Caco-2 (cell line): ENCODE measurements at regions not wholly inside any gene's neighbourhood (a gene's known extent, or its start where the extent isn't known, plus 50 kb on each side); places are given as distances from the start of the nearest gene placed in this dataset.

Experiments used
- BruUV-seq: library from RNA; stranded (reverse); fragments of 400-500 nt; replicated peaks from 2 replicates; lab custom pipeline; 2021; lab: Mats Ljungman, UMichigan
- CTCF ChIA-PET: fragments of 300-600 bp; sonication (Branson Sonifier 250); formaldehyde crosslinking; loops from one replicate; lab custom pipeline; 2022; ENCODE audit warnings: antibody characterized with exemption; lab: Charles Lee
- POLR2A ChIA-PET: fragments of 300-600 bp; sonication (Branson Sonifier 250); formaldehyde crosslinking; loops from one replicate; lab custom pipeline; 2022; ENCODE audit warnings: antibody characterized with exemption; lab: Charles Lee
- DNase-seq, 2 experiments: peaks; one replicate each; pipeline versions ENCODE4 v3.0.0 to v3.0.0-alpha.2; 2020 to 2022
- H3K27me3 ChIP-seq: replicated peaks from 2 replicates; pipeline ENCODE4 v1.6.0; 2011; ENCODE audit warnings: low read length; ENCODE audit not compliant: control insufficient read depth, insufficient read depth
- H3K36me3 ChIP-seq: 2 replicates; pipeline ENCODE4 v1.5.1; 2011; ENCODE audit warnings: low read length; ENCODE audit not compliant: control insufficient read depth, insufficient read depth
- H3K4me1 ChIP-seq: fragments of 250-450 bp; sonication (Bioruptor Pico); 2 replicates; pipeline ENCODE4 v1.5.1; 2020; ENCODE audit warnings: mild to moderate bottlenecking
- H3K4me3 ChIP-seq: 2 replicates; pipeline ENCODE4 v1.5.1; 2011; ENCODE audit warnings: low read depth, mild to moderate bottlenecking, control low read depth, low read length
- H3K9me3 ChIP-seq: fragments of 250-450 bp; sonication (Bioruptor Pico); 2 replicates; pipeline ENCODE4 v1.5.1; 2020; ENCODE audit warnings: mild to moderate bottlenecking, moderate library complexity
- H3K27ac Mint-ChIP-seq: one replicate; pipeline ENCODE4 v1.8.0; 2022; ENCODE audit warnings: mixed read lengths; ENCODE audit not compliant: unreplicated experiment
- H3K27me3 Mint-ChIP-seq: one replicate; pipeline ENCODE4 v1.8.0; 2022; ENCODE audit warnings: mixed read lengths; ENCODE audit not compliant: insufficient read depth, unreplicated experiment
- H3K36me3 Mint-ChIP-seq: one replicate; pipeline ENCODE4 v1.8.0; 2022; ENCODE audit warnings: mild to moderate bottlenecking, mixed read lengths; ENCODE audit not compliant: insufficient read depth, unreplicated experiment
- H3K4me1 Mint-ChIP-seq: one replicate; pipeline ENCODE4 v1.8.0; 2022; ENCODE audit warnings: low read depth, mixed read lengths; ENCODE audit not compliant: unreplicated experiment
- H3K4me3 Mint-ChIP-seq: one replicate; pipeline ENCODE4 v1.8.0; 2022; ENCODE audit warnings: mild to moderate bottlenecking, moderate library complexity, mixed read lengths; ENCODE audit not compliant: unreplicated experiment
- H3K9me3 Mint-ChIP-seq: one replicate; pipeline ENCODE4 v1.8.0; 2022; ENCODE audit warnings: mixed read lengths; ENCODE audit not compliant: unreplicated experiment
- CTCF ChIP-seq, 2 experiments: fragments of 200-600 bp in 1 of 2; IDR thresholded peaks; 1 replicate in 1 of 2; 2 replicates in 1 of 2; pipeline versions ENCODE4 v1.5.1 to v1.8.0; 2011 to 2022; ENCODE audit warnings: antibody characterized with exemption in 1 of 2, control low read depth in 1 of 2, inconsistent platforms in 1 of 2, low read depth in 1 of 2, low read length in 1 of 2, mild to moderate bottlenecking in 1 of 2, moderate library complexity in 1 of 2; ENCODE audit not compliant: insufficient read depth in 1 of 2, severe bottlenecking in 1 of 2, unreplicated experiment in 1 of 2
- intact Hi-C: fragments of 100-400 bp; cut with micrococcal nuclease; formaldehyde crosslinking; loops from one replicate; pipeline ENCODE4 v1.10.0; 2022; ENCODE audit not compliant: unreplicated experiment

GRCh38 chr10:2584385-2584784, 483.0 kb upstream of the PFKP start:
- H3K4me1 Mint-ChIP-seq = no peaks in the 10 kb centered on the region
- BruUV-seq = no TSS peak
- H3K4me3 Mint-ChIP-seq = no peak overlapping the region
- H3K4me3 ChIP-seq = no peak overlapping the region
- 0 out of 2 replicates have a peak, but pooled peaks cover 3% of the 10 kb centered on the region for H3K9me3 ChIP-seq
- no peak for DNase-seq
- no peaks in the 10 kb centered on the region for H3K4me1 ChIP-seq
- no peak for TF ChIP-seq CTCF (IDR thresholded peaks at IDR 0.05; ENCODE audit: insufficient read depth in 1 of 2, low read depth in 1 of 2, low read length in 1 of 2, severe bottlenecking in 1 of 2, unreplicated experiment in 1 of 2)
- H3K27ac Mint-ChIP-seq = no peak overlapping the region
- H3K36me3 ChIP-seq = no peaks in the 10 kb centered on the region
- CTCF ChIA-PET = no interaction called here
- H3K27me3 Mint-ChIP-seq = peaks cover 3% of the 10 kb centered on the region
- intact Hi-C loops = no loop called here
- POLR2A ChIA-PET = no interaction called here
- no peaks in the 10 kb centered on the region for H3K9me3 Mint-ChIP-seq
- H3K27me3 ChIP-seq = no peaks in the 10 kb centered on the region
- H3K36me3 Mint-ChIP-seq = no peaks in the 10 kb centered on the region

- Histone ChIP-seq H3K36me3 (no peaks in the 10 kb centered on the region), H3K4me3 (no peak overlapping the region), H3K27me3 (no peaks in the 10 kb centered on the region), H3K4me1 (no peaks in the 10 kb centered on the region), H3K9me3 (0 out of 2 replicates have a peak, but pooled peaks cover 3% of the 10 kb centered on the region)
- DNase-seq = no peak
- no peaks in the 10 kb centered on the region for H3K9me3 Mint-ChIP-seq
- POLR2A ChIA-PET = no interaction called here
- no peaks in the 10 kb centered on the region for H3K4me1 Mint-ChIP-seq
- CTCF ChIA-PET = no interaction called here
- BruUV-seq = no TSS peak
- H3K27ac Mint-ChIP-seq = no peak overlapping the region
- TF ChIP-seq CTCF (IDR thresholded peaks at IDR 0.05; ENCODE audit: insufficient read depth in 1 of 2, low read depth in 1 of 2, low read length in 1 of 2, severe bottlenecking in 1 of 2, unreplicated experiment in 1 of 2) = no peak
- intact Hi-C loops = no loop called here
- no peak overlapping the region for H3K4me3 Mint-ChIP-seq
- peaks cover 8% of the 10 kb centered on the region for H3K27me3 Mint-ChIP-seq
- H3K36me3 Mint-ChIP-seq = no peaks in the 10 kb centered on the region
Observed at GRCh38 chr10:2576892-2577291, 490.5 kb upstream of the PFKP start.

GRCh38 chr10:2575460-2575859, 491.9 kb upstream of the PFKP start:
- ChIA-PET POLR2A (no interaction called here), CTCF (no interaction called here)
- no peaks in the 10 kb centered on the region for H3K9me3 Mint-ChIP-seq
- H3K27me3 ChIP-seq = no peaks in the 10 kb centered on the region
- H3K36me3 Mint-ChIP-seq = no peaks in the 10 kb centered on the region
- H3K4me1 Mint-ChIP-seq = no peaks in the 10 kb centered on the region
- H3K27ac Mint-ChIP-seq = no peak overlapping the region
- H3K4me3 ChIP-seq = no peak overlapping the region
- no peak overlapping the region for H3K4me3 Mint-ChIP-seq
- DNase-seq = no peak
- 0 out of 2 replicates have a peak, but pooled peaks cover 3% of the 10 kb centered on the region for H3K9me3 ChIP-seq
- no peaks in the 10 kb centered on the region for H3K36me3 ChIP-seq
- peaks cover 11% of the 10 kb centered on the region for H3K27me3 Mint-ChIP-seq
- intact Hi-C loops = no loop called here
- H3K4me1 ChIP-seq = no peaks in the 10 kb centered on the region
- no TSS peak for BruUV-seq
- no peak for TF ChIP-seq CTCF (IDR thresholded peaks at IDR 0.05; ENCODE audit: insufficient read depth in 1 of 2, low read depth in 1 of 2, low read length in 1 of 2, severe bottlenecking in 1 of 2, unreplicated experiment in 1 of 2)
